DOHH2 (cell line): ENCODE measurements at regions not wholly inside any gene's neighbourhood (a gene's known extent, or its start where the extent isn't known, plus 50 kb on each side); places are given as distances from the start of the nearest gene placed in this dataset.

Experiments used
- CTCF ChIP-seq: fragments of 200-600 bp; sonication (generic); IDR thresholded peaks from one replicate; pipeline ENCODE4 v1.5.1; 2014; ENCODE audit warnings: antibody characterized with exemption, mild to moderate bottlenecking, low read depth, low read length; ENCODE audit not compliant: poor library complexity, severe bottlenecking
- EZH2phosphoT487 ChIP-seq: fragments of 200-600 bp; sonication (generic); IDR thresholded peaks from 2 replicates; pipeline ENCODE4 v1.6.1; 2017; ENCODE audit warnings: borderline replicate concordance, mild to moderate bottlenecking, antibody characterized with exemption, low read length, moderate library complexity, mixed read lengths

GRCh38 chr13:18977857-18978256 lies 203.8 kb downstream of the TUBA3C start:
- TF ChIP-seq CTCF (no peak), EZH2phosphoT487 (no peak)
